ENCODE measurements at regions not wholly inside any gene's neighbourhood (a gene's known extent, or its start where the extent isn't known, plus 50 kb on each side); places are given as distances from the start of the nearest gene placed in this dataset.

DNA sequence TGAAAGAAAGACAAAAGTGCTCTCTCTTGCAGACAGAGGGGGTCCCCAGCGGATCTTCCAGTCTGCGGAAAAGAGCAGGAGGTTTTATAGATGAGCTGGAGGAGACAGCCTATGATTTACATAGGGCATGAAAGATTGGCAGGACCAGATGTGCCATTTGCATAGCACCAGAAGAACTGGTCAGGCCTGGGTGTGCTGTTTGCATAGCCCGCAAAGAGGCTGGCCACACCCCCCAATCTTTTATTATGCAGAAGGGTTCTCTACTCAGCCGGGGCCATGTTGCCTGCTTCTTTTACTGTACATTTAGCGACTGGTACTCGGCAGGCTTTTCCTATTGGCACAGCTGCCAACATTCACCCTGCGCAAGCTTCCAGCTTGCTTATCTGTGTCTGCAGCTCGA is 317.6 kb downstream of the GALR1 start:
- DNase-seq (ENCODE audit: unreplicated experiment) = no peak
- ChIA-PET POLR2A (no interaction called here), CTCF (interaction anchor here (0.7 to 1.1 kb wide), 2 partner anchors 13 to 161 kb away, joined by 3 read pairs; no protein-coding TSS in a partner anchor)
- H3K27ac Mint-ChIP-seq (ENCODE audit: low read depth, unreplicated experiment) = no peak overlapping the region
- no peaks in the 10 kb centered on the region for H3K36me3 Mint-ChIP-seq (ENCODE audit: insufficient read depth, unreplicated experiment)
- TF ChIP-seq, protein P1, sequence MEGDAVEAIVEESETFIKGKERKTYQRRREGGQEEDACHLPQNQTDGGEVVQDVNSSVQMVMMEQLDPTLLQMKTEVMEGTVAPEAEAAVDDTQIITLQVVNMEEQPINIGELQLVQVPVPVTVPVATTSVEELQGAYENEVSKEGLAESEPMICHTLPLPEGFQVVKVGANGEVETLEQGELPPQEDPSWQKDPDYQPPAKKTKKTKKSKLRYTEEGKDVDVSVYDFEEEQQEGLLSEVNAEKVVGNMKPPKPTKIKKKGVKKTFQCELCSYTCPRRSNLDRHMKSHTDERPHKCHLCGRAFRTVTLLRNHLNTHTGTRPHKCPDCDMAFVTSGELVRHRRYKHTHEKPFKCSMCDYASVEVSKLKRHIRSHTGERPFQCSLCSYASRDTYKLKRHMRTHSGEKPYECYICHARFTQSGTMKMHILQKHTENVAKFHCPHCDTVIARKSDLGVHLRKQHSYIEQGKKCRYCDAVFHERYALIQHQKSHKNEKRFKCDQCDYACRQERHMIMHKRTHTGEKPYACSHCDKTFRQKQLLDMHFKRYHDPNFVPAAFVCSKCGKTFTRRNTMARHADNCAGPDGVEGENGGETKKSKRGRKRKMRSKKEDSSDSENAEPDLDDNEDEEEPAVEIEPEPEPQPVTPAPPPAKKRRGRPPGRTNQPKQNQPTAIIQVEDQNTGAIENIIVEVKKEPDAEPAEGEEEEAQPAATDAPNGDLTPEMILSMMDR (IDR thresholded peaks at IDR 0.05; ENCODE audit: unreplicated experiment) = no peak
- no peaks in the 10 kb centered on the region for H3K4me1 Mint-ChIP-seq (ENCODE audit: insufficient read depth, unreplicated experiment)
- no peak overlapping the region for H3K4me3 Mint-ChIP-seq (ENCODE audit: unreplicated experiment)
- intact Hi-C loops (cut with micrococcal nuclease) = no loop called here
- no peaks in the 10 kb centered on the region for H3K27me3 Mint-ChIP-seq (ENCODE audit: insufficient read depth, unreplicated experiment)
- no TSS peak for BruUV-seq (replicated peaks)
- peaks cover 22% of the 10 kb centered on the region for H3K9me3 Mint-ChIP-seq (ENCODE audit: unreplicated experiment)

DNA sequence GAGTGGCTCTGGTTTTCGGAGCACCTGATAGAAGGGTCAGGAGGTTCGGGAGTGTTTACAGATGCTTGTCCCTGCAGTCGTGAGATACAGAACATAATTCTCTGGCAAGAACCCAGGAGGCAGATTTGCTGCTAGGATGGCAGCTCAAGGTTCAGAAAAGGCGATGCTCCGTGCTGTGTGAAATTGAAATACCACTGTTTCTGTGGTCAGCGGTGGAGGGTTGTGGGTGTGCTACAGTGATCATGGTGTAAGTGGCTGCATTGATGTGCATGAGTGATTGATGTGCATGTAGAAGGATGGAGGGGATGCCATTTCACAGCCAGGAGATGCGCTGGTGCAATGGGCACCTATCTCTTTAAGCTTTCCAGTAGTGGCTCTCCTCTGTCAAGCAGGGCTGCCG is 322.1 kb downstream of the GALR1 start:
- H3K36me3 Mint-ChIP-seq (ENCODE audit: insufficient read depth, unreplicated experiment) = no peaks in the 10 kb centered on the region
- H3K9me3 Mint-ChIP-seq (ENCODE audit: unreplicated experiment) = peaks cover 33% of the 10 kb centered on the region
- TF ChIP-seq, protein P1 (IDR thresholded peaks at IDR 0.05; ENCODE audit: unreplicated experiment) = no peak
- no peak overlapping the region for H3K4me3 Mint-ChIP-seq (ENCODE audit: unreplicated experiment)
- no peaks in the 10 kb centered on the region for H3K27me3 Mint-ChIP-seq (ENCODE audit: insufficient read depth, unreplicated experiment)
- ChIA-PET POLR2A (no interaction called here), CTCF (no interaction called here)
- BruUV-seq (replicated peaks) = no TSS peak
- intact Hi-C loops (cut with micrococcal nuclease) = no loop called here
- DNase-seq (ENCODE audit: unreplicated experiment) = no peak
- H3K27ac Mint-ChIP-seq (ENCODE audit: low read depth, unreplicated experiment) = no peak overlapping the region
- no peaks in the 10 kb centered on the region for H3K4me1 Mint-ChIP-seq (ENCODE audit: insufficient read depth, unreplicated experiment)

DNA sequence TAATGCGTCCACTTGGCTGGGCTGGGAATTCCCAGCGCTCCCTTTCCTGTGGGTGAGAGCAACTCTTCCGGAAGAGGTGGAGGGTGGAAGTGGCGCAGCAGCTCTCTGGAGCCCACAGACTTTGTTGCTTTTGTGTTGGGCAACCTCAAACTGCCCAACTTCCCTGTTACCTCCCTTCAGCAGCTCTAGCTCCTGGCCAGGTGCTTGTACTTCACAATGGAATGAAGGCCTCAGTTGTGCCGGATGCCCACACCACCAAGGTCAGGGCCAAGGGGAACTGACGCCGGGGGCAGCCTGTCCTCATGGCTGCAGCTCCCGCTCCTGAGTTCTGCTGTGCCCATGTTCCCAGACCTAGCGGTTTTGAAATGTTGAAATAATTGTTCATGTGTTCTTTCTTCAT is 322.9 kb downstream of the GALR1 start:
- H3K27me3 Mint-ChIP-seq (ENCODE audit: insufficient read depth, unreplicated experiment) = no peaks in the 10 kb centered on the region
- ChIA-PET POLR2A (no interaction called here), CTCF (interaction anchor here (0.6 kb wide), 1 partner anchor 235 kb away, joined by 3 read pairs; no protein-coding TSS in a partner anchor)
- intact Hi-C loops (cut with micrococcal nuclease) = no loop called here
- DNase-seq (ENCODE audit: unreplicated experiment) = no peak
- peaks cover 33% of the 10 kb centered on the region for H3K9me3 Mint-ChIP-seq (ENCODE audit: unreplicated experiment)
- no peaks in the 10 kb centered on the region for H3K36me3 Mint-ChIP-seq (ENCODE audit: insufficient read depth, unreplicated experiment)
- H3K27ac Mint-ChIP-seq (ENCODE audit: low read depth, unreplicated experiment) = no peak overlapping the region
- H3K4me1 Mint-ChIP-seq (ENCODE audit: insufficient read depth, unreplicated experiment) = no peaks in the 10 kb centered on the region
- TF ChIP-seq, protein P1 (IDR thresholded peaks at IDR 0.05; ENCODE audit: unreplicated experiment) = no peak
- no peak overlapping the region for H3K4me3 Mint-ChIP-seq (ENCODE audit: unreplicated experiment)
- BruUV-seq (replicated peaks) = no TSS peak

DNA sequence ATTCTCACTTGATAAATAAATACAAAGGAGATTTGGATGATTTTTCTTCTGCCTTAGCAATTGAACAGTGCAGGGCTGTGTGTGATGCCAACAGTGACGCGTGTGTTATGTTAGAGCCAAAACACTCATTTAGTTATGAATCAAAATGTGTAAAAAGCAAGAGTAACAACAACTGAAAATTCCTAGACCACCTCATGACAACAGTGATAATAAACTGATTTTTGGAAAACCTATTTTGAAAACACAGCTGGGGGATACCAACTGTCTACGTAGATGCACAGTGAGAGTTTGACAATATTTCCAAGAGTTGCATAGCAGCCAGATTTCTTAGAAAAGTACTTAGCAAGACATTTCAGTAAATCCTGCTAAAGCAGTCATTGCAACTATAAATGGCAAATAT is 323.9 kb downstream of the GALR1 start:
- Mint-ChIP-seq H3K4me3 (ENCODE audit: unreplicated experiment) (no peak overlapping the region), H3K4me1 (ENCODE audit: insufficient read depth, unreplicated experiment) (no peaks in the 10 kb centered on the region), H3K36me3 (ENCODE audit: insufficient read depth, unreplicated experiment) (no peaks in the 10 kb centered on the region), H3K27ac (ENCODE audit: low read depth, unreplicated experiment) (no peak overlapping the region), H3K27me3 (ENCODE audit: insufficient read depth, unreplicated experiment) (no peaks in the 10 kb centered on the region), H3K9me3 (ENCODE audit: unreplicated experiment) (peaks cover 24% of the 10 kb centered on the region)
- no peak for DNase-seq (ENCODE audit: unreplicated experiment)
- TF ChIP-seq, protein P1 (IDR thresholded peaks at IDR 0.05; ENCODE audit: unreplicated experiment) = no peak
- no TSS peak for BruUV-seq (replicated peaks)
- intact Hi-C loops (cut with micrococcal nuclease) = no loop called here
- ChIA-PET CTCF (interaction anchor here (0.6 kb wide), 1 partner anchor 11 kb away, joined by 3 read pairs; no protein-coding TSS in a partner anchor), POLR2A (interaction anchor here (0.6 kb wide), 1 partner anchor 12 kb away, joined by 4 read pairs; no protein-coding TSS in a partner anchor)

Measured in MCF 10A (cell line).